ENCODE measurements at regions not wholly inside any gene's neighbourhood (a gene's known extent, or its start where the extent isn't known, plus 50 kb on each side); places are given as distances from the start of the nearest gene placed in this dataset.

DNA sequence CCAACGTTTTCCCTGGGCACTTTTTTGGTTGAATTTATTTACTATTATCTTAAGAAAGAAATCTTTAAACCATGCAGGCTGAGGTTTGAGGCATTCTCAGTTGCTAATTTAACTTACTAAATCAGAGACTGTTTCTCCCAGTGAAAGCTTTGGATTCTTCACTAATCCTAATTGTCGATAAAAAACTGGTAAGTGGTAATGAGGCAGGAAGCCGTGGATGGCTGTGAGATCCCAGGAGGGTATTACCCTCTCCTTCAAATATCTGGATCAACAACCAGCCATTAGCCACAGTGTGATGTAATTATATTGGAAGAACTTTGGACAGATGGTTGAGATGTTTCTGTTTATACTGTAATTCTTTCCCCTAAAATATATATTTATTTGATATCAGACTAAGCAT is 485.0 kb downstream of the DISC1 start:
- Histone ChIP-seq H3K4me3 (ENCODE audit: control insufficient read depth in 2 of 3, extremely low read depth in 1 of 3, insufficient read depth in 2 of 3, low read depth in 1 of 3, low read length in 3 of 3) (no peak overlapping the region), H4K20me1 (ENCODE audit: control insufficient read depth, extremely low read depth, insufficient read depth, low read length) (no peaks in the 10 kb centered on the region), H3K27me3 (ENCODE audit: control insufficient read depth, extremely low read depth, insufficient read depth, low read length) (no peaks in the 10 kb centered on the region), H2AFZ (ENCODE audit: control insufficient read depth, low read length) (no peak overlapping the region), H3K27ac (ENCODE audit: control insufficient read depth, insufficient read depth, low read length) (no peak overlapping the region), H3K36me3 (ENCODE audit: control insufficient read depth in 2 of 2, extremely low read depth in 1 of 2, insufficient read depth in 2 of 2, low read length in 2 of 2) (no peaks in the 10 kb centered on the region), H3K79me2 (ENCODE audit: control insufficient read depth, insufficient read depth, low read length) (no peaks in the 10 kb centered on the region), H3K4me2 (ENCODE audit: control insufficient read depth, extremely low read depth, insufficient read depth, low read depth, low read length) (no peak overlapping the region), H3K9ac (ENCODE audit: control insufficient read depth, extremely low read depth, insufficient read depth, low read length) (no peak overlapping the region), H3K4me1 (ENCODE audit: control insufficient read depth, extremely low read depth, insufficient read depth, low read length) (no peaks in the 10 kb centered on the region), H3K9me1 (ENCODE audit: control insufficient read depth, extremely low read depth, insufficient read depth, low read length) (no peaks in the 10 kb centered on the region), H3K9me3 (ENCODE audit: control insufficient read depth, low read depth, low read length) (no peaks in the 10 kb centered on the region)
- DNase-seq (ENCODE audit: low read depth, low spot score) (no peak), FAIRE-seq (no peak)
- no peak for TF ChIP-seq EZH2 (IDR thresholded peaks at IDR 0.05; ENCODE audit: low read length)
- TF ChIP-seq, protein P1, sequence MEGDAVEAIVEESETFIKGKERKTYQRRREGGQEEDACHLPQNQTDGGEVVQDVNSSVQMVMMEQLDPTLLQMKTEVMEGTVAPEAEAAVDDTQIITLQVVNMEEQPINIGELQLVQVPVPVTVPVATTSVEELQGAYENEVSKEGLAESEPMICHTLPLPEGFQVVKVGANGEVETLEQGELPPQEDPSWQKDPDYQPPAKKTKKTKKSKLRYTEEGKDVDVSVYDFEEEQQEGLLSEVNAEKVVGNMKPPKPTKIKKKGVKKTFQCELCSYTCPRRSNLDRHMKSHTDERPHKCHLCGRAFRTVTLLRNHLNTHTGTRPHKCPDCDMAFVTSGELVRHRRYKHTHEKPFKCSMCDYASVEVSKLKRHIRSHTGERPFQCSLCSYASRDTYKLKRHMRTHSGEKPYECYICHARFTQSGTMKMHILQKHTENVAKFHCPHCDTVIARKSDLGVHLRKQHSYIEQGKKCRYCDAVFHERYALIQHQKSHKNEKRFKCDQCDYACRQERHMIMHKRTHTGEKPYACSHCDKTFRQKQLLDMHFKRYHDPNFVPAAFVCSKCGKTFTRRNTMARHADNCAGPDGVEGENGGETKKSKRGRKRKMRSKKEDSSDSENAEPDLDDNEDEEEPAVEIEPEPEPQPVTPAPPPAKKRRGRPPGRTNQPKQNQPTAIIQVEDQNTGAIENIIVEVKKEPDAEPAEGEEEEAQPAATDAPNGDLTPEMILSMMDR (optimal IDR thresholded peaks at IDR 0.05 in 1 of 3, IDR thresholded peaks at IDR 0.05 in 1 of 3, conservative IDR thresholded peaks at IDR 0.05 in 1 of 3; ENCODE audit: extremely low read depth in 1 of 3, insufficient read depth in 2 of 3, low read length in 3 of 3): no peak
- dilution Hi-C loops (cut with MboI; ENCODE audit: extremely low pct_ligation_motif_present, low sequenced_read_pairs): no loop called here

DNA sequence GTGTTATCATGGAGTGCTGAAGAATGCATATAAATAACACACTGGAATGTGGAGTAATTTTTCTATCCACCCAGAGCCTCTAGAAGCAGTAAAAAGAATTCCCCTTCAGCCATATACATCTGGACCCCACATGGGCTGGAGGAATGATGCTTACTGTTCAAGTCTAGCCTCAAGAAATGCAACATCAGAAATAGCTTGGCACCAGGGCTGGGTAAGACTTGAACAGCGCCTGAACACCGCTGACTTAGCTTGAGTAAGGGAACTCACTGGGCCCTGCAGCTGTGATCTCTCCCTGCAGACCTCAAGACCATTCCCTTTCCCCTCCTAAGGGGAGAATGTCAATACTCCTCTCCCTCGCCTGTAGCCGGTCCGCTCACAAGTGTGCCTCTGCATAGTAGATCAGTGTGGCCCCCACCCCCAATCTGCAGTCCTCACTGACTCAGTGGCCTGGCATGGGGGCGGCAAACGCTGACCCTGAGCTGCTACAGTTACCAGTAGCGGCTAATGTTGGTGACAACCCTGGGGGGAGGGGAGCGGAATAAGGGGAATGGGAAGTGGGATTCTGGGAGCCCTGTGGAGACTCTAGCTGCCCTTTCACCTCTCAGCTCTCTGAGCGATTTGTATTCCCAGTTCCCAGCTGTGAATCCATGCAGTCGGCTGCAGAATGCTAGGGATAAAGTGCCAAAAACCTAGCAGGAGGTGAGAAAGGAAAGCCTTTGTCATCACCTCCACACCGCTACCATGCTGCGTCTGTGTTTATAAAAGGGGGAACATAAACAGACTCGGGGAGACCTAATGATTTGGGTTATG is 483.9 kb downstream of the DISC1 start:
- no peak overlapping the region for H3K9ac ChIP-seq (ENCODE audit: control insufficient read depth, extremely low read depth, insufficient read depth, low read length)
- no peak overlapping the region for H2AFZ ChIP-seq (ENCODE audit: control insufficient read depth, low read length)
- DNase-seq (ENCODE audit: low read depth, low spot score) (no peak), FAIRE-seq (no peak)
- TF ChIP-seq, protein P1 (optimal IDR thresholded peaks at IDR 0.05 in 1 of 3, IDR thresholded peaks at IDR 0.05 in 1 of 3, conservative IDR thresholded peaks at IDR 0.05 in 1 of 3; ENCODE audit: extremely low read depth in 1 of 3, insufficient read depth in 2 of 3, low read length in 3 of 3): no peak
- no peak for TF ChIP-seq EZH2 (IDR thresholded peaks at IDR 0.05; ENCODE audit: low read length)
- no peaks in the 10 kb centered on the region for H3K79me2 ChIP-seq (ENCODE audit: control insufficient read depth, insufficient read depth, low read length)
- H3K9me1 ChIP-seq (ENCODE audit: control insufficient read depth, extremely low read depth, insufficient read depth, low read length): no peaks in the 10 kb centered on the region
- no peaks in the 10 kb centered on the region for H3K9me3 ChIP-seq (ENCODE audit: control insufficient read depth, low read depth, low read length)
- no peak overlapping the region for H3K4me2 ChIP-seq (ENCODE audit: control insufficient read depth, extremely low read depth, insufficient read depth, low read depth, low read length)
- H3K36me3 ChIP-seq (ENCODE audit: control insufficient read depth in 2 of 2, extremely low read depth in 1 of 2, insufficient read depth in 2 of 2, low read length in 2 of 2): no peaks in the 10 kb centered on the region
- H3K27ac ChIP-seq (ENCODE audit: control insufficient read depth, insufficient read depth, low read length): no peak overlapping the region
- no peaks in the 10 kb centered on the region for H4K20me1 ChIP-seq (ENCODE audit: control insufficient read depth, extremely low read depth, insufficient read depth, low read length)
- no peaks in the 10 kb centered on the region for H3K27me3 ChIP-seq (ENCODE audit: control insufficient read depth, extremely low read depth, insufficient read depth, low read length)
- dilution Hi-C loops (cut with MboI; ENCODE audit: extremely low pct_ligation_motif_present, low sequenced_read_pairs): no loop called here
- H3K4me3 ChIP-seq (ENCODE audit: control insufficient read depth in 2 of 3, extremely low read depth in 1 of 3, insufficient read depth in 2 of 3, low read depth in 1 of 3, low read length in 3 of 3): no peak overlapping the region
- H3K4me1 ChIP-seq (ENCODE audit: control insufficient read depth, extremely low read depth, insufficient read depth, low read length): no peaks in the 10 kb centered on the region

Measured in keratinocyte (primary cell).